ENCODE measurements at regions not wholly inside any gene's neighbourhood (a gene's known extent, or its start where the extent isn't known, plus 50 kb on each side); places are given as distances from the start of the nearest gene placed in this dataset.

- TF ChIP-seq, protein P1, sequence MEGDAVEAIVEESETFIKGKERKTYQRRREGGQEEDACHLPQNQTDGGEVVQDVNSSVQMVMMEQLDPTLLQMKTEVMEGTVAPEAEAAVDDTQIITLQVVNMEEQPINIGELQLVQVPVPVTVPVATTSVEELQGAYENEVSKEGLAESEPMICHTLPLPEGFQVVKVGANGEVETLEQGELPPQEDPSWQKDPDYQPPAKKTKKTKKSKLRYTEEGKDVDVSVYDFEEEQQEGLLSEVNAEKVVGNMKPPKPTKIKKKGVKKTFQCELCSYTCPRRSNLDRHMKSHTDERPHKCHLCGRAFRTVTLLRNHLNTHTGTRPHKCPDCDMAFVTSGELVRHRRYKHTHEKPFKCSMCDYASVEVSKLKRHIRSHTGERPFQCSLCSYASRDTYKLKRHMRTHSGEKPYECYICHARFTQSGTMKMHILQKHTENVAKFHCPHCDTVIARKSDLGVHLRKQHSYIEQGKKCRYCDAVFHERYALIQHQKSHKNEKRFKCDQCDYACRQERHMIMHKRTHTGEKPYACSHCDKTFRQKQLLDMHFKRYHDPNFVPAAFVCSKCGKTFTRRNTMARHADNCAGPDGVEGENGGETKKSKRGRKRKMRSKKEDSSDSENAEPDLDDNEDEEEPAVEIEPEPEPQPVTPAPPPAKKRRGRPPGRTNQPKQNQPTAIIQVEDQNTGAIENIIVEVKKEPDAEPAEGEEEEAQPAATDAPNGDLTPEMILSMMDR (IDR thresholded peaks at IDR 0.05; ENCODE audit: low read depth, low read length): no peak
- TF ChIP-seq POLR2A (IDR thresholded peaks at IDR 0.05; ENCODE audit: extremely low read depth, insufficient read length): no peak
- no peak for TF ChIP-seq MYC (IDR thresholded peaks at IDR 0.05; ENCODE audit: low read depth, low read length)
Measured at GRCh38 chr15:70167155-70167554, 69.4 kb upstream of the TLE3 start.
